ENCODE measurements at regions not wholly inside any gene's neighbourhood (a gene's known extent, or its start where the extent isn't known, plus 50 kb on each side); places are given as distances from the start of the nearest gene placed in this dataset.
"Not testable (repeated sequence)": the region's sequence is repeated elsewhere in the genome, so short reads cannot be mapped to it uniquely, and the experiment has no call there.

- H3K9ac ChIP-seq (replicated peaks in 1 of 4; ENCODE audit: extremely low read depth in 1 of 4, low read depth in 3 of 4, low read length in 3 of 4); FAIRE-seq; H3K4me3 ChIP-seq (ENCODE audit: extremely low read depth in 1 of 4, insufficient read depth in 2 of 4, low read depth in 3 of 4, low read length in 4 of 4); H3K27ac ChIP-seq (ENCODE audit: low read depth, low read length); H4K91ac ChIP-seq (replicated peaks; ENCODE audit: insufficient read length, low read length); H3K79me1 ChIP-seq (ENCODE audit: low read depth, low read length); H4K5ac ChIP-seq (ENCODE audit: insufficient read length, low read depth, low read length); H3K79me2 ChIP-seq (ENCODE audit: control insufficient read depth in 1 of 2, insufficient read depth in 2 of 2, low read length in 2 of 2); H3K27me3 ChIP-seq (replicated peaks in 1 of 4; ENCODE audit: control insufficient read depth in 3 of 4, extremely low read depth in 1 of 4, insufficient read depth in 3 of 4, low read length in 3 of 4); H3K23ac ChIP-seq (ENCODE audit: insufficient read length); H2BK12ac ChIP-seq (ENCODE audit: low read depth, low read length); H3K23me2 ChIP-seq (ENCODE audit: low read depth, low read length); H3K18ac ChIP-seq (ENCODE audit: extremely low read depth, low read length); H2AK5ac ChIP-seq (ENCODE audit: low read depth, low read length); H2BK15ac ChIP-seq (ENCODE audit: low read length); H3K36me3 ChIP-seq (ENCODE audit: control insufficient read depth in 2 of 4, insufficient read depth in 4 of 4, low read length in 3 of 4); H2BK5ac ChIP-seq (ENCODE audit: low read depth, low read length); H2AFZ ChIP-seq (ENCODE audit: low read length); DNase-seq (ENCODE audit: low read depth in 1 of 2, low spot score in 2 of 2); H4K8ac ChIP-seq (ENCODE audit: extremely low read depth, insufficient read depth, low read length); H3K56ac ChIP-seq (replicated peaks; ENCODE audit: insufficient read length, low read depth, low read length); H3K4me2 ChIP-seq (ENCODE audit: insufficient read depth in 1 of 2, low read depth in 2 of 2, low read length in 2 of 2); H2BK20ac ChIP-seq (ENCODE audit: low read length); H2BK120ac ChIP-seq (replicated peaks; ENCODE audit: low read depth, low read length); H3K4me1 ChIP-seq (replicated peaks in 1 of 4; ENCODE audit: control insufficient read depth in 3 of 4, insufficient read depth in 4 of 4, low read length in 3 of 4); H4K20me1 ChIP-seq (replicated peaks in 1 of 2; ENCODE audit: control insufficient read depth in 1 of 2, insufficient read depth in 2 of 2, low read length in 2 of 2); H3K9me3 ChIP-seq (ENCODE audit: insufficient read depth in 2 of 2, low read depth in 1 of 2, low read length in 1 of 2); H3K14ac ChIP-seq (ENCODE audit: insufficient read length); POLR2A ChIA-PET (ENCODE audit: partially characterized antibody); H3K4ac ChIP-seq (replicated peaks; ENCODE audit: insufficient read length, low read depth, low read length): not testable (repeated sequence)
- 91% methylated on average over 9 of the region's 9 CpGs; no CpG with 5 or more reads in 1 of the 2 experiments for WGBS, 2 experiments (ENCODE audit: extremely low coverage in 1 of 2, insufficient coverage in 1 of 2, insufficient read length in 1 of 2, insufficient replicate concordance in 2 of 2, low coverage in 1 of 2, low lambda C conversion rate in 2 of 2, missing lambda C conversion rate in 1 of 2)
- CTCF ChIA-PET (ENCODE audit: partially characterized antibody), result interaction anchor here (0.6 to 1.0 kb wide), 2 partner anchors 13 to 768 kb away, joined by 4 read pairs; no protein-coding TSS in a partner anchor
Measured at GRCh38 chr2:194276667-194277066, 1380.4 kb upstream of the SLC39A10 start.
